Fibroblast of lung (primary cell): ENCODE measurements at regions not wholly inside any gene's neighbourhood (a gene's known extent, or its start where the extent isn't known, plus 50 kb on each side); places are given as distances from the start of the nearest gene placed in this dataset.

Source experiments
- EZH2 ChIP-seq: IDR thresholded peaks from 2 replicates; pipeline ENCODE4 v1.5.1; 2012; ENCODE audit warnings: low read length, control low read depth, mild to moderate bottlenecking; ENCODE audit errors: missing control alignments
- TF ChIP-seq, protein P1 (sequence below), 2 donors: IDR thresholded peaks in 1 of 2; conservative IDR thresholded peaks in 1 of 2; 1 replicate in 1 of 2; 2 replicates in 1 of 2; pipeline ENCODE4 v1.5.1; 2011 to 2012; ENCODE audit warnings: low read length in 2 of 2, control low read depth in 1 of 2, inconsistent platforms in 1 of 2, low read depth in 1 of 2, mild to moderate bottlenecking in 1 of 2

DNA sequence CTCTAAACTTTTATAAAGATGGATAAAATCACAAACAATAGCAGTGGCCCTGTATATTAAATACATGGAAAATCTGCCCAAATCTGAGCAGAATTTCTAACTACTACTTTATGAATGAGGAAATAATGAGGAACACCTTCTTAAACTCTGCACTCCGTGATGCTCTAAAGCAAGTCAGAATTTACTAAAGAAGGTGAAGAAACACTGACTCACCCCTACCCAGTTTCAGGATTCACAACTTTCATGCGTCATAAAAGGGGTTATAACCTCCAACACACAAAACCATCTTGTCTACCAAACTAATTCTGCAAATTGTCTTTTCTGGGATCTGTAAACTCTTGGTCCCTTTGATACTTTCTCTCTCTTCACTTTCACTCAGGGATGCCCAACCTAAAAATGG lies 561.1 kb upstream of the ACO1 start:
- no peak for TF ChIP-seq EZH2
- TF ChIP-seq, protein P1, sequence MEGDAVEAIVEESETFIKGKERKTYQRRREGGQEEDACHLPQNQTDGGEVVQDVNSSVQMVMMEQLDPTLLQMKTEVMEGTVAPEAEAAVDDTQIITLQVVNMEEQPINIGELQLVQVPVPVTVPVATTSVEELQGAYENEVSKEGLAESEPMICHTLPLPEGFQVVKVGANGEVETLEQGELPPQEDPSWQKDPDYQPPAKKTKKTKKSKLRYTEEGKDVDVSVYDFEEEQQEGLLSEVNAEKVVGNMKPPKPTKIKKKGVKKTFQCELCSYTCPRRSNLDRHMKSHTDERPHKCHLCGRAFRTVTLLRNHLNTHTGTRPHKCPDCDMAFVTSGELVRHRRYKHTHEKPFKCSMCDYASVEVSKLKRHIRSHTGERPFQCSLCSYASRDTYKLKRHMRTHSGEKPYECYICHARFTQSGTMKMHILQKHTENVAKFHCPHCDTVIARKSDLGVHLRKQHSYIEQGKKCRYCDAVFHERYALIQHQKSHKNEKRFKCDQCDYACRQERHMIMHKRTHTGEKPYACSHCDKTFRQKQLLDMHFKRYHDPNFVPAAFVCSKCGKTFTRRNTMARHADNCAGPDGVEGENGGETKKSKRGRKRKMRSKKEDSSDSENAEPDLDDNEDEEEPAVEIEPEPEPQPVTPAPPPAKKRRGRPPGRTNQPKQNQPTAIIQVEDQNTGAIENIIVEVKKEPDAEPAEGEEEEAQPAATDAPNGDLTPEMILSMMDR (conservative IDR thresholded peaks at IDR 0.05 in 1 of 2, IDR thresholded peaks at IDR 0.05 in 1 of 2; ENCODE audit: low read depth in 1 of 2, low read length in 2 of 2), result no peak
